GM12891 (cell line): ENCODE measurements at regions not wholly inside any gene's neighbourhood (a gene's known extent, or its start where the extent isn't known, plus 50 kb on each side); places are given as distances from the start of the nearest gene placed in this dataset.

Experiments used
- PAX5 ChIP-seq: IDR thresholded peaks from 2 replicates; pipeline ENCODE4 v1.6.1; 2011; ENCODE audit warnings: low read length, moderate library complexity, mild to moderate bottlenecking; ENCODE audit not compliant: insufficient read depth, severe bottlenecking
- POLR2A ChIP-seq: IDR thresholded peaks from 2 replicates; pipeline ENCODE4 v1.6.1; 2011; ENCODE audit warnings: low read depth, low read length, control low read depth
- POLR2AphosphoS5 ChIP-seq: IDR thresholded peaks from 2 replicates; pipeline ENCODE4 v1.6.1; 2011; ENCODE audit warnings: low read depth, low read length, control low read depth
- POU2F2 ChIP-seq: IDR thresholded peaks from 2 replicates; pipeline ENCODE4 v1.6.1; 2011; ENCODE audit warnings: low read depth, mild to moderate bottlenecking, control low read depth, low read length, moderate library complexity
- SPI1 ChIP-seq: IDR thresholded peaks from 2 replicates; pipeline ENCODE4 v1.6.1; 2011; ENCODE audit warnings: low read depth, low read length, control low read depth
- TAF1 ChIP-seq: IDR thresholded peaks from 2 replicates; pipeline ENCODE4 v1.6.1; 2011; ENCODE audit warnings: low read depth, low read length, control low read depth

GRCh38 chr12:89200217-89200616, 152.1 kb downstream of the DUSP6 start:
- no peak for TF ChIP-seq POLR2A
- no peak for TF ChIP-seq POLR2AphosphoS5
- no peak for TF ChIP-seq TAF1
- no peak for TF ChIP-seq POU2F2
- TF ChIP-seq PAX5: no peak
- TF ChIP-seq SPI1: no peak
